HepG2 (cell line): ENCODE measurements at regions not wholly inside any gene's neighbourhood (a gene's known extent, or its start where the extent isn't known, plus 50 kb on each side); places are given as distances from the start of the nearest gene placed in this dataset.

Experiments
- ATF2 ChIP-seq: sonication (generic); formaldehyde crosslinking; IDR thresholded peaks from 2 replicates; pipeline ENCODE4 v1.4.0; 2020; ENCODE audit warnings: missing genetic modification reagents
- CBFB ChIP-seq: sonication (generic); formaldehyde crosslinking; IDR thresholded peaks from 2 replicates; pipeline ENCODE4 v1.4.0; 2020; ENCODE audit warnings: missing genetic modification reagents
- CTCF ChIP-seq: sonication (generic); formaldehyde crosslinking; IDR thresholded peaks from 2 replicates; pipeline ENCODE4 v1.5.0; 2020; ENCODE audit warnings: mild to moderate bottlenecking, missing genetic modification reagents, moderate library complexity
- DRAP1 ChIP-seq: IDR thresholded peaks from 2 replicates; pipeline ENCODE4 v1.6.1; 2016; ENCODE audit warnings: missing genetic modification reagents, missing compliant biosample characterization
- POLR2AphosphoS5 ChIP-seq: IDR thresholded peaks from 2 replicates; pipeline ENCODE4 v1.6.1; 2012; ENCODE audit warnings: low read depth, low read length
- SMAD1 ChIP-seq: sonication (generic); formaldehyde crosslinking; IDR thresholded peaks from 2 replicates; pipeline ENCODE4 v1.4.0; 2020; ENCODE audit warnings: missing genetic modification reagents, low read depth, mild to moderate bottlenecking, borderline replicate concordance
- ZMYM3 ChIP-seq: sonication (generic); formaldehyde crosslinking; IDR thresholded peaks from 2 replicates; pipeline ENCODE4 v1.5.1; 2020; ENCODE audit warnings: mild to moderate bottlenecking, missing genetic modification reagents
- ZNF121 ChIP-seq: sonication (generic); formaldehyde crosslinking; IDR thresholded peaks from 2 replicates; pipeline ENCODE4 v1.5.0; 2020; ENCODE audit warnings: mild to moderate bottlenecking, missing genetic modification reagents
- ZNF251 ChIP-seq: sonication (generic); formaldehyde crosslinking; IDR thresholded peaks from 2 replicates; pipeline ENCODE4 v1.9.0; 2021; ENCODE audit warnings: mild to moderate bottlenecking, missing genetic modification reagents
- ZNF280B ChIP-seq: sonication (generic); formaldehyde crosslinking; IDR thresholded peaks from 2 replicates; pipeline ENCODE4 v1.5.0; 2020; ENCODE audit warnings: missing genetic modification reagents, mild to moderate bottlenecking, borderline replicate concordance
- ZNF572 ChIP-seq: sonication (generic); formaldehyde crosslinking; IDR thresholded peaks from 2 replicates; pipeline ENCODE4 v1.5.1; 2020; ENCODE audit warnings: mild to moderate bottlenecking, missing genetic modification reagents
- ZNF644 ChIP-seq: IDR thresholded peaks from 2 replicates; pipeline ENCODE4 v1.6.1; 2016; ENCODE audit warnings: low read depth

- TF ChIP-seq ZNF121 = no peak
- no peak for TF ChIP-seq ZNF280B (CRISPR knock-in tag)
- no peak for TF ChIP-seq ZNF251 (CRISPR knock-in tag)
- no peak for TF ChIP-seq CBFB (CRISPR knock-in tag)
- TF ChIP-seq ZNF572 (CRISPR knock-in tag) = no peak
- TF ChIP-seq ATF2 = no peak
- no peak for TF ChIP-seq POLR2AphosphoS5
- TF ChIP-seq ZMYM3 (CRISPR knock-in tag) = no peak
- TF ChIP-seq ZNF644 = no peak
- no peak for TF ChIP-seq CTCF
- no peak for TF ChIP-seq SMAD1 (CRISPR knock-in tag)
- TF ChIP-seq DRAP1 (CRISPR knock-in tag) = no peak
Measured at GRCh38 chr2:137772451-137772850, 191.8 kb upstream of the HNMT start.
